K562 (cell line): ENCODE measurements at regions not wholly inside any gene's neighbourhood (a gene's known extent, or its start where the extent isn't known, plus 50 kb on each side); places are given as distances from the start of the nearest gene placed in this dataset.

Experiments
- DMBX1 ChIP-seq: fragments of 250-450 bp; sonication (Bioruptor Pico); IDR thresholded peaks from 2 replicates; pipeline ENCODE4 v1.8.0; 2022; ENCODE audit warnings: inconsistent platforms, mild to moderate bottlenecking, moderate library complexity, borderline replicate concordance
- FOXM1 ChIP-seq, 2 experiments: fragments of 450-650 bp in 1 of 2; sonication (generic) in 1 of 2; formaldehyde crosslinking in 1 of 2; IDR thresholded peaks; 2 replicates each; pipeline versions ENCODE4 v1.6.1 to v1.9.0; 2017 to 2022; ENCODE audit warnings: low read depth in 2 of 2, mild to moderate bottlenecking in 2 of 2, missing genetic modification reagents in 1 of 2, moderate library complexity in 1 of 2
- SREBF2 ChIP-seq: sonication (generic); formaldehyde crosslinking; IDR thresholded peaks from 2 replicates; pipeline ENCODE4 v1.4.0; 2020; ENCODE audit warnings: mild to moderate bottlenecking, missing genetic modification reagents
- TEAD4 ChIP-seq, 2 experiments: sonication (generic) in 1 of 2; formaldehyde crosslinking in 1 of 2; IDR thresholded peaks; 2 replicates each; pipeline versions ENCODE4 v1.6.1 to v1.8.0; 2012 to 2022; ENCODE audit warnings: borderline replicate concordance in 1 of 2, inconsistent platforms in 1 of 2, low read length in 1 of 2, mild to moderate bottlenecking in 1 of 2, missing genetic modification reagents in 1 of 2
- ZNF134 ChIP-seq: fragments of 250-450 bp; sonication (Bioruptor Pico); conservative IDR thresholded peaks from 2 replicates; pipeline ENCODE4 v1.4.0; 2020
- ZNF212 ChIP-seq: fragments of 450-650 bp; formaldehyde crosslinking; IDR thresholded peaks from 2 replicates; pipeline ENCODE4 v1.4.0; 2020; ENCODE audit warnings: mild to moderate bottlenecking
- ZNF444 ChIP-seq: fragments of 250-450 bp; sonication (Bioruptor Pico); IDR thresholded peaks from 2 replicates; pipeline ENCODE4 v1.4.0; 2020; ENCODE audit warnings: mild to moderate bottlenecking, moderate library complexity
- TF ChIP-seq, protein P1 (sequence below), 2 experiments: fragments of 450-650 bp; IDR thresholded peaks; 2 replicates each; pipeline ENCODE4 v1.6.1; 2016; ENCODE audit warnings: mild to moderate bottlenecking in 2 of 2, borderline replicate concordance in 1 of 2, low read depth in 1 of 2, moderate library complexity in 1 of 2
- TF ChIP-seq, protein P2 (sequence below): sonication (generic); formaldehyde crosslinking; IDR thresholded peaks from 2 replicates; pipeline ENCODE4 v1.8.0; 2022; ENCODE audit warnings: mild to moderate bottlenecking, missing genetic modification reagents
- TF ChIP-seq, protein P3 (sequence below), 2 experiments: fragments of 450-650 bp in 1 of 2; sonication (generic) in 1 of 2; formaldehyde crosslinking; conservative IDR thresholded peaks; 2 replicates each; pipeline versions ENCODE4 v1.4.0 to v1.8.1; 2020 to 2022; ENCODE audit warnings: mild to moderate bottlenecking in 1 of 2, missing genetic modification reagents in 1 of 2
- TF ChIP-seq, protein P4 (sequence below): fragments of 450-650 bp; formaldehyde crosslinking; IDR thresholded peaks from 2 replicates; pipeline ENCODE4 v1.4.0; 2020; ENCODE audit warnings: mild to moderate bottlenecking, moderate library complexity
- TF ChIP-seq, protein P5 (sequence below): fragments of 250-450 bp; sonication (Bioruptor Pico); IDR thresholded peaks from 2 replicates; pipeline ENCODE4 v1.5.1; 2021; ENCODE audit warnings: mild to moderate bottlenecking

DNA sequence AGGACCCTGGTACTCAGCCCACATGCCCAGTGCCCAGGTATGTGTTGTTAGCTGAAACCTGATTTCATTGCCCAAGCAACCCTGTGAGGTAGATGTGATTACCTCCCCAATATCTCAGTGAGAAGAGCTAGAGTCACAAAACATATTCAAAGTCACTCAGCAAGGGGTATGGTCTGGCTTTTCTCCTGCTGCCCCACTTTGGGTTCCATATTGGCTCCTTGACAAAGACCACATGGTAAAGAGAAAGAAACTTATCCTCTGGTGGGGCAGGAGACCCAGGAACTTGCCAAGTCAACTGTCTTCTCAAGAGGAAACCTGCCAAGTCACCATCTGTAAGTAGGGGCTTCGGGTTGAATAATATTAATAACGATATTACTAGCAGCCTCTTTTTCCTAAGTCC lies 148.3 kb upstream of the LMCD1 start (continued):
- TF ChIP-seq, protein P1, sequence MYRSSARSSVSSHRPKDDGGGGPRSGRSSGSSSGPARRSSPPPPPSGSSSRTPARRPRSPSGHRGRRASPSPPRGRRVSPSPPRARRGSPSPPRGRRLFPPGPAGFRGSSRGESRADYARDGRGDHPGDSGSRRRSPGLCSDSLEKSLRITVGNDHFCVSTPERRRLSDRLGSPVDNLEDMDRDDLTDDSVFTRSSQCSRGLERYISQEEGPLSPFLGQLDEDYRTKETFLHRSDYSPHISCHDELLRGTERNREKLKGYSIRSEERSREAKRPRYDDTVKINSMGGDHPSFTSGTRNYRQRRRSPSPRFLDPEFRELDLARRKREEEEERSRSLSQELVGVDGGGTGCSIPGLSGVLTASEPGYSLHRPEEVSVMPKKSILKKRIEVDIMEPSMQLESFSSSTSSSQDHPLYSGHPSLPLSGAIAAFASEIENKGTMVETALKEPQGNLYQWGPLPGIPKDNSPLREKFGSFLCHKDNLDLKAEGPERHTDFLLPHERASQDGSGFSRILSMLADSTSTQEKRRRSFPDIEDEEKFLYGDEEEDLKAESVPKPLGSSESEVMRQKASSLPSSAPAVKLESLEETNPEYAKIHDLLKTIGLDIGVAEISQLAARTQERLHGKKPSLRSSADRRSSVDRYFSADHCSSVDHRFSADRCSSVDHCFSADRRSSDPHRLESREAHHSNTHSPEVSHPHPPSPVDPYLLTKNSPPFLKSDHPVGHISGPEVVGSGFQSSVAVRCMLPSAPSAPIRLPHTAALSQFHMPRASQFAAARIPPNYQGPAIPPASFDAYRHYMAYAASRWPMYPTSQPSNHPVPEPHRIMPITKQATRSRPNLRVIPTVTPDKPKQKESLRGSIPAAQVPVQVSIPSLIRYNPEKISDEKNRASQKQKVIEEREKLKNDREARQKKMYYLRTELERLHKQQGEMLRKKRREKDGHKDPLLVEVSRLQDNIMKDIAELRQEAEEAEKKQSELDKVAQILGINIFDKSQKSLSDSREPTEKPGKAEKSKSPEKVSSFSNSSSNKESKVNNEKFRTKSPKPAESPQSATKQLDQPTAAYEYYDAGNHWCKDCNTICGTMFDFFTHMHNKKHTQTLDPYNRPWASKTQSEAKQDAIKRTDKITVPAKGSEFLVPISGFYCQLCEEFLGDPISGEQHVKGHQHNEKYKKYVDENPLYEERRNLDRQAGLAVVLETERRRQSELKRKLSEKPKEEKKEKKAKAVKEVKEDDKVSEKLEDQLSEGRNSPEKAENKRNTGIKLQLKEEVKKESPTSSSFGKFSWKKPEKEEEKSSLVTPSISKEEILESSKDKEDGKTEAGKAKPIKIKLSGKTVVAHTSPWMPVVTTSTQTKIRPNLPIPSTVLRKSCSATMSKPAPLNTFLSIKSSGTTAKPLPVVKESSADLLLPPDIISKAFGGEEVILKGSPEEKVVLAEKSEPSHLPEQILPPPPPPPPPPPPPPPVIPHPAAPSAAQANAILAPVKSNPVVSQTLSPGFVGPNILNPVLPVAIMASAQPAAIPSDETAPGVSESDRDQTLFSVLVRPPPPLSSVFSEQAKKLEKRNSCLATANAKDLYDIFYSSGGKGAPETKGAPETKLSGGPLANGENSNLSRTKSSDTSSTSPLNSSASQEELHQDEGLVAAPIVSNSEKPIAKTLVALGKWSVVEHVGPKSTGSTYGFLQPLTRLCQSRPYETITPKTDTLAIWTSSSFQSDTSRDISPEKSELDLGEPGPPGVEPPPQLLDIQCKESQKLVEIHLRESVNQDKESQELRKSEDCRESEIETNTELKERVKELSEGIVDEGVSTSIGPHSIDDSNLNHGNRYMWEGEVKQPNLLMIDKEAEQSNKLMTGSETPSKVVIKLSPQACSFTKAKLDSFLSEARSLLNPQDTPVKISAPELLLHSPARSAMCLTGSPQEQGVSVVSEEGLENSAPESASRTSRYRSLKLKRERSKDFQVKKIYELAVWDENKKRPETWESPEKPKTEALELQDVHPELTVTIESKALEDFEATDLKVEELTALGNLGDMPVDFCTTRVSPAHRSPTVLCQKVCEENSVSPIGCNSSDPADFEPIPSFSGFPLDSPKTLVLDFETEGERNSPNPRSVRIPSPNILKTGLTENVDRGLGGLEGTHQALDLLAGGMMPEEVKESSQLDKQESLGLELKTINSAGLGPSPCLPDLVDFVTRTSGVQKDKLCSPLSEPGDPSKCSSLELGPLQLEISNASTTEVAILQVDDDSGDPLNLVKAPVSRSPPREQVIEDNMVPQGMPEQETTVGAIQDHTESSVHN (IDR thresholded peaks at IDR 0.05; ENCODE audit: borderline replicate concordance in 1 of 2, low read depth in 1 of 2), result no peak
- 0 out of 2 replicates have a peak, but pooled peaks have one; percentile 20 for TF ChIP-seq ZNF134 (CRISPR knock-in tag)
- TF ChIP-seq, protein P2, sequence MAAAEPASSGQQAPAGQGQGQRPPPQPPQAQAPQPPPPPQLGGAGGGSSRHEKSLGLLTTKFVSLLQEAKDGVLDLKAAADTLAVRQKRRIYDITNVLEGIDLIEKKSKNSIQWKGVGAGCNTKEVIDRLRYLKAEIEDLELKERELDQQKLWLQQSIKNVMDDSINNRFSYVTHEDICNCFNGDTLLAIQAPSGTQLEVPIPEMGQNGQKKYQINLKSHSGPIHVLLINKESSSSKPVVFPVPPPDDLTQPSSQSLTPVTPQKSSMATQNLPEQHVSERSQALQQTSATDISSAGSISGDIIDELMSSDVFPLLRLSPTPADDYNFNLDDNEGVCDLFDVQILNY (CRISPR knock-in tag), result no peak
- TF ChIP-seq FOXM1 (IDR thresholded peaks at IDR 0.05; ENCODE audit: low read depth), result no peak
- TF ChIP-seq FOXM1 (CRISPR knock-in tag; IDR thresholded peaks at IDR 0.05; ENCODE audit: low read depth), result no peak
- no peak for TF ChIP-seq TEAD4 (IDR thresholded peaks at IDR 0.05; ENCODE audit: low read length)
- TF ChIP-seq TEAD4 (CRISPR knock-in tag; IDR thresholded peaks at IDR 0.05; ENCODE audit: borderline replicate concordance), result no peak
- 0 out of 2 replicates have a peak, but pooled peaks have one; percentile 6 for TF ChIP-seq ZNF212
- TF ChIP-seq, protein P3, sequence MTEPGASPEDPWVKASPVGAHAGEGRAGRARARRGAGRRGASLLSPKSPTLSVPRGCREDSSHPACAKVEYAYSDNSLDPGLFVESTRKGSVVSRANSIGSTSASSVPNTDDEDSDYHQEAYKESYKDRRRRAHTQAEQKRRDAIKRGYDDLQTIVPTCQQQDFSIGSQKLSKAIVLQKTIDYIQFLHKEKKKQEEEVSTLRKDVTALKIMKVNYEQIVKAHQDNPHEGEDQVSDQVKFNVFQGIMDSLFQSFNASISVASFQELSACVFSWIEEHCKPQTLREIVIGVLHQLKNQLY (CRISPR knock-in tag; conservative IDR thresholded peaks at IDR 0.05), result no peak
- TF ChIP-seq, protein P4, sequence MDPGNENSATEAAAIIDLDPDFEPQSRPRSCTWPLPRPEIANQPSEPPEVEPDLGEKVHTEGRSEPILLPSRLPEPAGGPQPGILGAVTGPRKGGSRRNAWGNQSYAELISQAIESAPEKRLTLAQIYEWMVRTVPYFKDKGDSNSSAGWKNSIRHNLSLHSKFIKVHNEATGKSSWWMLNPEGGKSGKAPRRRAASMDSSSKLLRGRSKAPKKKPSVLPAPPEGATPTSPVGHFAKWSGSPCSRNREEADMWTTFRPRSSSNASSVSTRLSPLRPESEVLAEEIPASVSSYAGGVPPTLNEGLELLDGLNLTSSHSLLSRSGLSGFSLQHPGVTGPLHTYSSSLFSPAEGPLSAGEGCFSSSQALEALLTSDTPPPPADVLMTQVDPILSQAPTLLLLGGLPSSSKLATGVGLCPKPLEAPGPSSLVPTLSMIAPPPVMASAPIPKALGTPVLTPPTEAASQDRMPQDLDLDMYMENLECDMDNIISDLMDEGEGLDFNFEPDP (CRISPR knock-in tag), result peak; percentile 76; the same call in 1 of the 2 replicates
- peak; percentile 62; the same call in 1 of the 2 replicates for TF ChIP-seq DMBX1 (CRISPR knock-in tag)
- TF ChIP-seq, protein P5, sequence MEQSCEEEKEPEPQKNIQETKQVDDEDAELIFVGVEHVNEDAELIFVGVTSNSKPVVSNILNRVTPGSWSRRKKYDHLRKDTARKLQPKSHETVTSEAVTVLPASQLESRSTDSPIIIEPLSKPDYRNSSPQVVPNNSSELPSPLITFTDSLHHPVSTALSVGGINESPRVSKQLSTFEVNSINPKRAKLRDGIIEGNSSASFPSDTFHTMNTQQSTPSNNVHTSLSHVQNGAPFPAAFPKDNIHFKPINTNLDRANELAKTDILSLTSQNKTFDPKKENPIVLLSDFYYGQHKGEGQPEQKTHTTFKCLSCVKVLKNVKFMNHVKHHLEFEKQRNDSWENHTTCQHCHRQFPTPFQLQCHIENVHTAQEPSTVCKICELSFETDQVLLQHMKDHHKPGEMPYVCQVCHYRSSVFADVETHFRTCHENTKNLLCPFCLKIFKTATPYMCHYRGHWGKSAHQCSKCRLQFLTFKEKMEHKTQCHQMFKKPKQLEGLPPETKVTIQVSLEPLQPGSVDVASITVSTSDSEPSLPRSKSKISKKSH, result no peak
- TF ChIP-seq SREBF2 (CRISPR knock-in tag), result no peak
- TF ChIP-seq ZNF444 (CRISPR knock-in tag), result peak; percentile 58; the same call in 1 of the 2 replicates
